Caco-2 (cell line): ENCODE measurements at regions not wholly inside any gene's neighbourhood (a gene's known extent, or its start where the extent isn't known, plus 50 kb on each side); places are given as distances from the start of the nearest gene placed in this dataset.

Experiments used
- BruUV-seq: library from RNA; stranded (reverse); fragments of 400-500 nt; replicated peaks from 2 replicates; lab custom pipeline; 2021; lab: Mats Ljungman, UMichigan
- CTCF ChIA-PET: fragments of 300-600 bp; sonication (Branson Sonifier 250); formaldehyde crosslinking; loops from one replicate; lab custom pipeline; 2022; ENCODE audit warnings: antibody characterized with exemption; lab: Charles Lee
- POLR2A ChIA-PET: fragments of 300-600 bp; sonication (Branson Sonifier 250); formaldehyde crosslinking; loops from one replicate; lab custom pipeline; 2022; ENCODE audit warnings: antibody characterized with exemption; lab: Charles Lee
- DNase-seq, 2 experiments: peaks; one replicate each; pipeline versions ENCODE4 v3.0.0 to v3.0.0-alpha.2; 2020 to 2022
- H3K27me3 ChIP-seq: replicated peaks from 2 replicates; pipeline ENCODE4 v1.6.0; 2011; ENCODE audit warnings: low read length; ENCODE audit not compliant: control insufficient read depth, insufficient read depth
- H3K36me3 ChIP-seq: 2 replicates; pipeline ENCODE4 v1.5.1; 2011; ENCODE audit warnings: low read length; ENCODE audit not compliant: control insufficient read depth, insufficient read depth
- H3K4me1 ChIP-seq: fragments of 250-450 bp; sonication (Bioruptor Pico); 2 replicates; pipeline ENCODE4 v1.5.1; 2020; ENCODE audit warnings: mild to moderate bottlenecking
- H3K4me3 ChIP-seq: 2 replicates; pipeline ENCODE4 v1.5.1; 2011; ENCODE audit warnings: low read depth, mild to moderate bottlenecking, control low read depth, low read length
- H3K9me3 ChIP-seq: fragments of 250-450 bp; sonication (Bioruptor Pico); 2 replicates; pipeline ENCODE4 v1.5.1; 2020; ENCODE audit warnings: mild to moderate bottlenecking, moderate library complexity
- H3K27ac Mint-ChIP-seq: one replicate; pipeline ENCODE4 v1.8.0; 2022; ENCODE audit warnings: mixed read lengths; ENCODE audit not compliant: unreplicated experiment
- H3K27me3 Mint-ChIP-seq: one replicate; pipeline ENCODE4 v1.8.0; 2022; ENCODE audit warnings: mixed read lengths; ENCODE audit not compliant: insufficient read depth, unreplicated experiment
- H3K36me3 Mint-ChIP-seq: one replicate; pipeline ENCODE4 v1.8.0; 2022; ENCODE audit warnings: mild to moderate bottlenecking, mixed read lengths; ENCODE audit not compliant: insufficient read depth, unreplicated experiment
- H3K4me1 Mint-ChIP-seq: one replicate; pipeline ENCODE4 v1.8.0; 2022; ENCODE audit warnings: low read depth, mixed read lengths; ENCODE audit not compliant: unreplicated experiment
- H3K4me3 Mint-ChIP-seq: one replicate; pipeline ENCODE4 v1.8.0; 2022; ENCODE audit warnings: mild to moderate bottlenecking, moderate library complexity, mixed read lengths; ENCODE audit not compliant: unreplicated experiment
- H3K9me3 Mint-ChIP-seq: one replicate; pipeline ENCODE4 v1.8.0; 2022; ENCODE audit warnings: mixed read lengths; ENCODE audit not compliant: unreplicated experiment
- intact Hi-C: fragments of 100-400 bp; cut with micrococcal nuclease; formaldehyde crosslinking; loops from one replicate; pipeline ENCODE4 v1.10.0; 2022; ENCODE audit not compliant: unreplicated experiment
- TF ChIP-seq, protein P1 (sequence below), 2 experiments: fragments of 200-600 bp in 1 of 2; IDR thresholded peaks; 1 replicate in 1 of 2; 2 replicates in 1 of 2; pipeline versions ENCODE4 v1.5.1 to v1.8.0; 2011 to 2022; ENCODE audit warnings: antibody characterized with exemption in 1 of 2, control low read depth in 1 of 2, inconsistent platforms in 1 of 2, low read depth in 1 of 2, low read length in 1 of 2, mild to moderate bottlenecking in 1 of 2, moderate library complexity in 1 of 2; ENCODE audit not compliant: insufficient read depth in 1 of 2, severe bottlenecking in 1 of 2, unreplicated experiment in 1 of 2

DNA sequence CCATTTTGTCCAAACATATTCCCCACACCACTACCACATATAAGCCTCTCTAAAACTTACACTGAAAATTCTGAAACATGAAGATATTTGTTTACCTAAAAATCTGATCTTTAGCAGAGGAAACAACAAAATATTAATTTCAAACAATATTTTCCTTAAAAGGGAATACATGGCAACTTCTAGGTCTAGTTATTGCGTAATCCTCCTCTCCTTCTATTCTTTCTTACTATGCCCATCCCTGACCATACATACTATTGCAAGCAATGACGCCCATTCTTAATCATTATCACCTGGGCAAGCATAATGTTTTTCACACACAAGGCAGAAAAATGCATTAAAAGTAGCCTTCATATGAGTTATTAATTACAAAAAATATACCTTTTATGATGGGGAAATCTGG lies 372.6 kb downstream of the ZEB2 start:
- Histone ChIP-seq H3K4me1 (no peaks in the 10 kb centered on the region), H3K9me3 (no peaks in the 10 kb centered on the region), H3K27me3 (no peaks in the 10 kb centered on the region), H3K36me3 (no peaks in the 10 kb centered on the region), H3K4me3 (no peak overlapping the region)
- no peak for DNase-seq
- no peaks in the 10 kb centered on the region for H3K36me3 Mint-ChIP-seq
- H3K4me1 Mint-ChIP-seq: no peaks in the 10 kb centered on the region
- H3K9me3 Mint-ChIP-seq: no peaks in the 10 kb centered on the region
- POLR2A ChIA-PET: no interaction called here
- CTCF ChIA-PET: no interaction called here
- BruUV-seq: no TSS peak
- H3K27me3 Mint-ChIP-seq: peaks cover 3% of the 10 kb centered on the region
- TF ChIP-seq, protein P1, sequence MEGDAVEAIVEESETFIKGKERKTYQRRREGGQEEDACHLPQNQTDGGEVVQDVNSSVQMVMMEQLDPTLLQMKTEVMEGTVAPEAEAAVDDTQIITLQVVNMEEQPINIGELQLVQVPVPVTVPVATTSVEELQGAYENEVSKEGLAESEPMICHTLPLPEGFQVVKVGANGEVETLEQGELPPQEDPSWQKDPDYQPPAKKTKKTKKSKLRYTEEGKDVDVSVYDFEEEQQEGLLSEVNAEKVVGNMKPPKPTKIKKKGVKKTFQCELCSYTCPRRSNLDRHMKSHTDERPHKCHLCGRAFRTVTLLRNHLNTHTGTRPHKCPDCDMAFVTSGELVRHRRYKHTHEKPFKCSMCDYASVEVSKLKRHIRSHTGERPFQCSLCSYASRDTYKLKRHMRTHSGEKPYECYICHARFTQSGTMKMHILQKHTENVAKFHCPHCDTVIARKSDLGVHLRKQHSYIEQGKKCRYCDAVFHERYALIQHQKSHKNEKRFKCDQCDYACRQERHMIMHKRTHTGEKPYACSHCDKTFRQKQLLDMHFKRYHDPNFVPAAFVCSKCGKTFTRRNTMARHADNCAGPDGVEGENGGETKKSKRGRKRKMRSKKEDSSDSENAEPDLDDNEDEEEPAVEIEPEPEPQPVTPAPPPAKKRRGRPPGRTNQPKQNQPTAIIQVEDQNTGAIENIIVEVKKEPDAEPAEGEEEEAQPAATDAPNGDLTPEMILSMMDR (IDR thresholded peaks at IDR 0.05; ENCODE audit: insufficient read depth in 1 of 2, low read depth in 1 of 2, low read length in 1 of 2, severe bottlenecking in 1 of 2, unreplicated experiment in 1 of 2): no peak
- H3K27ac Mint-ChIP-seq: no peak overlapping the region
- intact Hi-C loops: no loop called here
- H3K4me3 Mint-ChIP-seq: no peak overlapping the region

DNA sequence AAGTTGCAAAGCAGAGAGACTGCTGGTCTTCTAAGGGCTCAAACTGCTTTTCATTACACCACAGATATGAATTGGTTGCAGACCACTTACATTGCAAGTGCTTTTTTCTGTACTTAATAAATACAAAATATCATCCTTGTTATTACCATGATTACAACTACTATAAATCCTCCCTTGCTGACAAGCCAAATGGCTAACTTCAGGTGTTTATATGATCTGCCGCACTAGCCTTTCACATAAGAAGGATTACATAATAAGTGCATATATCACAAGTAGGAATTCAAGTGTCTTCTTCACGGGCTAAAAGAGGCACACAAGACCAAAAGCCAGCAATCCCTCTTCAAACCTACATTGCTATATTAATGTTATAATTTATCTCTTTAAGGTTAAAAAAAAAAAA lies 373.0 kb downstream of the ZEB2 start:
- BruUV-seq: no TSS peak
- H3K27me3 Mint-ChIP-seq: peaks cover 3% of the 10 kb centered on the region
- intact Hi-C loops: no loop called here
- no peaks in the 10 kb centered on the region for H3K9me3 ChIP-seq
- TF ChIP-seq, protein P1 (IDR thresholded peaks at IDR 0.05; ENCODE audit: insufficient read depth in 1 of 2, low read depth in 1 of 2, low read length in 1 of 2, severe bottlenecking in 1 of 2, unreplicated experiment in 1 of 2): no peak
- POLR2A ChIA-PET: no interaction called here
- no peaks in the 10 kb centered on the region for H3K4me1 ChIP-seq
- H3K4me3 Mint-ChIP-seq: no peak overlapping the region
- no peak overlapping the region for H3K27ac Mint-ChIP-seq
- H3K4me1 Mint-ChIP-seq: no peaks in the 10 kb centered on the region
- H3K9me3 Mint-ChIP-seq: no peaks in the 10 kb centered on the region
- no peak overlapping the region for H3K4me3 ChIP-seq
- CTCF ChIA-PET: no interaction called here
- no peak for DNase-seq
- H3K27me3 ChIP-seq: no peaks in the 10 kb centered on the region
- no peaks in the 10 kb centered on the region for H3K36me3 ChIP-seq
- H3K36me3 Mint-ChIP-seq: no peaks in the 10 kb centered on the region

DNA sequence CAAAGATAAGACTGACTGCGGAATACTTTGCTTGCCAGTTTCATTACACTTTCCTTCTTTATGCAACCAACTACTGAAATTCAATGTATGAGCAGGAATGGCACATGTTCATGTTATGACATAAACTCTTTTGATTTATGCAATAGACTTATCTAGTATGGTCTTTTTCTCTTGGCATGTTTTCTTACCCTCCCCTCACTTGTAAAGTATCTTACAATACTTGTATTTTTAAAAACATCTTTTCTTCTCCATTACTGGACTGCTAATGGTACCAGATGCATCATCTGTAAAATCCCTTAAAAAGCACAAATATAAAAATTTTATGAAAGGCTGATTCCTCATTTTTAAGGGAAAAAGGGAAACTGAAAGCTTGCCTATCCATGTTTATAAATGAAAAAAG lies 373.8 kb downstream of the ZEB2 start:
- ChIA-PET CTCF (no interaction called here), POLR2A (no interaction called here)
- Histone ChIP-seq H3K36me3 (no peaks in the 10 kb centered on the region), H3K4me3 (no peak overlapping the region), H3K4me1 (no peaks in the 10 kb centered on the region), H3K9me3 (no peaks in the 10 kb centered on the region), H3K27me3 (no peaks in the 10 kb centered on the region)
- peaks cover 3% of the 10 kb centered on the region for H3K27me3 Mint-ChIP-seq
- TF ChIP-seq, protein P1 (IDR thresholded peaks at IDR 0.05; ENCODE audit: insufficient read depth in 1 of 2, low read depth in 1 of 2, low read length in 1 of 2, severe bottlenecking in 1 of 2, unreplicated experiment in 1 of 2): no peak
- DNase-seq: no peak
- no peaks in the 10 kb centered on the region for H3K4me1 Mint-ChIP-seq
- H3K9me3 Mint-ChIP-seq: no peaks in the 10 kb centered on the region
- intact Hi-C loops: no loop called here
- BruUV-seq: no TSS peak
- no peak overlapping the region for H3K27ac Mint-ChIP-seq
- no peak overlapping the region for H3K4me3 Mint-ChIP-seq
- H3K36me3 Mint-ChIP-seq: no peaks in the 10 kb centered on the region
